NCI-H146 treated with DMSO at 0.1 percent for 48 hours (cell line): ENCODE measurements at regions not wholly inside any gene's neighbourhood (a gene's known extent, or its start where the extent isn't known, plus 50 kb on each side); places are given as distances from the start of the nearest gene placed in this dataset.

ENCODE experiments used
- DNase-seq: peaks from one replicate; lab custom pipeline; 2025; ENCODE audit not compliant: unreplicated experiment; lab: John Stamatoyannopoulos, UW

GRCh38 chr13:84263354-84264069, 381.2 kb upstream of the SLITRK1 start:
- no peak for DNase-seq

GRCh38 chr13:84255226-84255797, 373.0 kb upstream of the SLITRK1 start:
- DNase-seq: no peak

GRCh38 chr13:84249463-84249862, 367.2 kb upstream of the SLITRK1 start:
- no peak for DNase-seq

- DNase-seq: no peak
These were observed 361.1 kb upstream of the SLITRK1 start for GRCh38 chr13:84243340-84243739.

GRCh38 chr13:84239032-84239431, 356.8 kb upstream of the SLITRK1 start:
- no peak for DNase-seq

- DNase-seq: no peak
These were observed 356.1 kb upstream of the SLITRK1 start for GRCh38 chr13:84238381-84238780.

GRCh38 chr13:84237143-84237542, 354.9 kb upstream of the SLITRK1 start:
- no peak for DNase-seq

- DNase-seq: no peak
These were observed 352.1 kb upstream of the SLITRK1 start for GRCh38 chr13:84234416-84234815.

GRCh38 chr13:84230568-84230967, 348.3 kb upstream of the SLITRK1 start:
- no peak for DNase-seq

GRCh38 chr13:84211048-84211447, 328.8 kb upstream of the SLITRK1 start:
- DNase-seq: no peak

GRCh38 chr13:84208246-84208910, 326.1 kb upstream of the SLITRK1 start:
- no peak for DNase-seq

- no peak for DNase-seq
These were observed 325.2 kb upstream of the SLITRK1 start for GRCh38 chr13:84207509-84207908.

GRCh38 chr13:84200971-84201370, 318.7 kb upstream of the SLITRK1 start:
- DNase-seq: no peak

- no peak for DNase-seq
These were observed 309.9 kb upstream of the SLITRK1 start for GRCh38 chr13:84192125-84192524.

- DNase-seq: no peak
These were observed 308.9 kb upstream of the SLITRK1 start for GRCh38 chr13:84191139-84191538.

GRCh38 chr13:84187626-84188025, 305.4 kb upstream of the SLITRK1 start:
- no peak for DNase-seq

GRCh38 chr13:84139561-84140158, 257.4 kb upstream of the SLITRK1 start:
- DNase-seq: no peak

- no peak for DNase-seq
These were observed 255.0 kb upstream of the SLITRK1 start for GRCh38 chr13:84137292-84137691.

- no peak for DNase-seq
These were observed 254.3 kb upstream of the SLITRK1 start for GRCh38 chr13:84136582-84136981.

GRCh38 chr13:84132491-84132890, 250.2 kb upstream of the SLITRK1 start:
- no peak for DNase-seq

GRCh38 chr13:84131249-84131648, 249.0 kb upstream of the SLITRK1 start:
- DNase-seq: no peak
